Gastrocnemius medialis (tissue), 4 donors: ENCODE measurements at regions not wholly inside any gene's neighbourhood (a gene's known extent, or its start where the extent isn't known, plus 50 kb on each side); places are given as distances from the start of the nearest gene placed in this dataset.

Source experiments
- ATAC-seq, 2 donors: fragments of 150-250 bp; one replicate each; pipeline ENCODE4 v1.9.1; 2016
- DNase-seq, 2 donors: peaks; one replicate each; pipeline ENCODE4 v3.0.0-alpha.2; 2019
- H3K27ac ChIP-seq, 4 donors: fragments of 200-600 bp; sonication (generic); 1 replicate in 1 of 4; 2 replicates in 3 of 4; pipeline ENCODE4 v1.5.1; 2016 to 2018; ENCODE audit warnings: mild to moderate bottlenecking in 2 of 4, moderate library complexity in 1 of 4
- H3K27me3 ChIP-seq, 3 donors: fragments of 200-600 bp; sonication (generic) in 2 of 3; 1 replicate in 1 of 3; 2 replicates in 2 of 3; pipeline versions ENCODE4 v1.5.1 to v1.6.0; 2016 to 2019; ENCODE audit warnings: mild to moderate bottlenecking in 1 of 3, moderate library complexity in 1 of 3
- H3K36me3 ChIP-seq, 2 donors: fragments of 200-600 bp; sonication (generic) in 1 of 2; one replicate each; pipeline ENCODE4 v1.5.1; 2017 to 2018
- H3K4me1 ChIP-seq, 2 donors: fragments of 200-600 bp; sonication (generic) in 1 of 2; one replicate each; pipeline ENCODE4 v1.5.1; 2016 to 2017; ENCODE audit warnings: mild to moderate bottlenecking in 2 of 2
- H3K4me3 ChIP-seq, 4 donors: fragments of 200-600 bp; sonication (generic) in 3 of 4; 1 replicate in 1 of 4; 2 replicates in 3 of 4; pipeline ENCODE4 v1.5.1; 2016 to 2019; ENCODE audit warnings: mild to moderate bottlenecking in 2 of 4
- H3K9me3 ChIP-seq, 3 donors: fragments of 200-600 bp; sonication (generic) in 2 of 3; 1 replicate in 1 of 3; 2 replicates in 2 of 3; pipeline ENCODE4 v1.5.1; 2016 to 2019
- POLR2A ChIP-seq, 2 donors: fragments of 450-650 bp; IDR thresholded peaks; one replicate each; pipeline ENCODE4 v1.6.1; 2017; ENCODE audit warnings: antibody characterized with exemption in 2 of 2, mild to moderate bottlenecking in 2 of 2, moderate library complexity in 2 of 2
- in situ Hi-C, 4 donors: fragments of 200-750 bp; cut with MboI; loops; one replicate each; pipeline versions ENCODE4 v1.15.0 to v1.8.0; 2017; ENCODE audit warnings: low sequenced_read_pairs in 4 of 4
- intact Hi-C: fragments of 100-400 bp; cut with DNase I; formaldehyde crosslinking; loops from one replicate; pipeline ENCODE4 v1.15.1; 2023; ENCODE audit warnings: low total_unique reads
- TF ChIP-seq, protein P1 (sequence below), 5 experiments: fragments of 450-650 bp in 3 of 5; fragments of 200-600 bp in 2 of 5; sonication (generic) in 2 of 5; IDR thresholded peaks in 4 of 5; conservative IDR thresholded peaks in 1 of 5; 1 replicate in 4 of 5; 2 replicates in 1 of 5; pipeline ENCODE4 v1.5.1; 2016 to 2019; ENCODE audit warnings: antibody characterized with exemption in 5 of 5, mild to moderate bottlenecking in 3 of 5, moderate library complexity in 3 of 5

DNA sequence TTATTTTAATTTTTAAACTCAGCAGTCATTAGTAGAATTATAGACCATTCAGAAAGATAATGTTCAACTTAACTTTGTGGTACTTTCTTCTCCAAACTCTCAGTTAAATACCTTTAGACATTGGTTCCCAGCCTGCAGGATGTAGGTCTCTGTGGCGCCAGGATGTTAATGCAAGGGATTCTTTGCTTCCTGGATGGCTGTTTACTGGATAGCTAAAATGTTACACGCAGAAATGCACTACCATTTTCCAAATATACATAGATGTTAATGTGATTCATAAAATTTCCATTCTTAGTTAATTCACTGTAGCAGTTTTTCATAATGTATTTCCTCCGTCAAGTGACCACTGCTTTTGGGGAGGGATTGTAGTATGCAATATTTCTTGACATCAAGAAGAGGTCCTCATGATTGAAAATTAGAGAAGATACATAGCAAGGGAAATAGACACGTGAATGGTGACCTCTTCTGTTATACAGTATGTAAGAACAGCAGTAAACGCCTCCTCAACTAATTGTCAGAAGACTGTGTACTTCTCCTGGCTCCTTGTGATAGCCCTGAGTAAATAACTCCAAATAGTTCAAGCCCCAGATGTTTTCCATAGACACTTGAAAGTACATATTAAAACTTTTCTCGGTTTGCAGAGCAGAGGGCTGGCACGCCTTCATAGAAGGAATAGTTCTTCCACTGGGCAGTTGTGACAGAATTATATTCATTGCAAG is 128.8 kb downstream of the LCA5 start:
- DNase-seq, result no peak
- no peak overlapping the region for H3K27ac ChIP-seq
- H3K4me3 ChIP-seq, result no peak overlapping the region
- no peaks in the 10 kb centered on the region for H3K27me3 ChIP-seq
- TF ChIP-seq POLR2A (IDR thresholded peaks at IDR 0.05), result no peak
- TF ChIP-seq, protein P1, sequence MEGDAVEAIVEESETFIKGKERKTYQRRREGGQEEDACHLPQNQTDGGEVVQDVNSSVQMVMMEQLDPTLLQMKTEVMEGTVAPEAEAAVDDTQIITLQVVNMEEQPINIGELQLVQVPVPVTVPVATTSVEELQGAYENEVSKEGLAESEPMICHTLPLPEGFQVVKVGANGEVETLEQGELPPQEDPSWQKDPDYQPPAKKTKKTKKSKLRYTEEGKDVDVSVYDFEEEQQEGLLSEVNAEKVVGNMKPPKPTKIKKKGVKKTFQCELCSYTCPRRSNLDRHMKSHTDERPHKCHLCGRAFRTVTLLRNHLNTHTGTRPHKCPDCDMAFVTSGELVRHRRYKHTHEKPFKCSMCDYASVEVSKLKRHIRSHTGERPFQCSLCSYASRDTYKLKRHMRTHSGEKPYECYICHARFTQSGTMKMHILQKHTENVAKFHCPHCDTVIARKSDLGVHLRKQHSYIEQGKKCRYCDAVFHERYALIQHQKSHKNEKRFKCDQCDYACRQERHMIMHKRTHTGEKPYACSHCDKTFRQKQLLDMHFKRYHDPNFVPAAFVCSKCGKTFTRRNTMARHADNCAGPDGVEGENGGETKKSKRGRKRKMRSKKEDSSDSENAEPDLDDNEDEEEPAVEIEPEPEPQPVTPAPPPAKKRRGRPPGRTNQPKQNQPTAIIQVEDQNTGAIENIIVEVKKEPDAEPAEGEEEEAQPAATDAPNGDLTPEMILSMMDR (IDR thresholded peaks at IDR 0.05 in 4 of 5, conservative IDR thresholded peaks at IDR 0.05 in 1 of 5), result no peak
- H3K36me3 ChIP-seq, result no peaks in the 10 kb centered on the region
- intact Hi-C loops (no loop called here), in situ Hi-C loops (no loop called here)
- no peak for ATAC-seq
- H3K4me1 ChIP-seq, result no peaks in the 10 kb centered on the region
- no peaks in the 10 kb centered on the region for H3K9me3 ChIP-seq

DNA sequence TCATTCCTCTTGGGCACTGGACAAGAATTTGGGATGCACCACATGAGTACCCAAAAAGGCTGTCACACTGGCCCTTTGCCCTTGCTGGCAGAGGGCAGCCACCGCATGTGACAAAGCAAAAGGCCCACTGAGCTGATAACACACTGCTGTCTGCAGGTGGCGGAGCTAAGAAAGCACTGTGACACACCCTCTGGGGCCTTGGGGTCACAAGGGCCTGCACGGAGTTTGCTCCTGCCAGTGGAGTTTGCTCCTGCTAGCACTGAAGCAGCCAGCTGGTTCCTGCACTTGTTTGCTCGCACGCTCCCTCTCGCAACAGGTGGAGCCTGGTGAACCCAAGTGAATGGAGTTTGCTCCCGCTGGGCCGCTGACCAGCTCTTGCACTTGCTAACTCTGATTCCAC is 132.6 kb downstream of the LCA5 start:
- Histone ChIP-seq H3K36me3 (no peaks in the 10 kb centered on the region), H3K4me3 (no peak overlapping the region), H3K27ac (no peak overlapping the region), H3K4me1 (no peaks in the 10 kb centered on the region), H3K9me3 (no peaks in the 10 kb centered on the region), H3K27me3 (no peaks in the 10 kb centered on the region)
- intact Hi-C loops, result no loop called here
- ATAC-seq (no peak), DNase-seq (no peak)
- in situ Hi-C loops, result no loop called here
- TF ChIP-seq, protein P1 (IDR thresholded peaks at IDR 0.05 in 4 of 5, conservative IDR thresholded peaks at IDR 0.05 in 1 of 5), result no peak
- no peak for TF ChIP-seq POLR2A (IDR thresholded peaks at IDR 0.05)

DNA sequence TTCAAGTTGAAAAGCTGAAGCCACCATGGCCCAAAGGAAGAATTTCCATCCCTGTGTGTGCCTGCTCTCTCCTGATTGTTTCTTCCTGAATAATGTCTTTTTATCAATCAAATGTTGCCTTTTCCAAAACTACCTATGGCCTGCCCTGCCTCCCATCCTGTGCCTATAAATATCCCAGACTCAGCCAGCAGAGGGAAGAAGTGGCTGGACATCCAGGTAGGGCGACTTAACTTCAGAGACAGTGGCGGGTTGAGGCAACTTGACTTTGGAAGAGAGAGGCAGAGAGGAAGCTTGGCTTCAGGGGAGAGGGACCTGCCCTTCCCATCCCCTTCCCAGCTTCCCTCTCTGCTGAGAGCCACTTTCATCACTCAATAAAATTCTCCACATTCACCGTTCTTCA is 133.0 kb downstream of the LCA5 start:
- intact Hi-C loops (no loop called here), in situ Hi-C loops (no loop called here)
- Histone ChIP-seq H3K27ac (no peak overlapping the region), H3K27me3 (no peaks in the 10 kb centered on the region), H3K36me3 (no peaks in the 10 kb centered on the region), H3K4me1 (no peaks in the 10 kb centered on the region), H3K9me3 (no peaks in the 10 kb centered on the region), H3K4me3 (no peak overlapping the region)
- no peak for DNase-seq
- TF ChIP-seq POLR2A (IDR thresholded peaks at IDR 0.05), result no peak
- TF ChIP-seq, protein P1 (IDR thresholded peaks at IDR 0.05 in 4 of 5, conservative IDR thresholded peaks at IDR 0.05 in 1 of 5), result no peak
- no peak for ATAC-seq

DNA sequence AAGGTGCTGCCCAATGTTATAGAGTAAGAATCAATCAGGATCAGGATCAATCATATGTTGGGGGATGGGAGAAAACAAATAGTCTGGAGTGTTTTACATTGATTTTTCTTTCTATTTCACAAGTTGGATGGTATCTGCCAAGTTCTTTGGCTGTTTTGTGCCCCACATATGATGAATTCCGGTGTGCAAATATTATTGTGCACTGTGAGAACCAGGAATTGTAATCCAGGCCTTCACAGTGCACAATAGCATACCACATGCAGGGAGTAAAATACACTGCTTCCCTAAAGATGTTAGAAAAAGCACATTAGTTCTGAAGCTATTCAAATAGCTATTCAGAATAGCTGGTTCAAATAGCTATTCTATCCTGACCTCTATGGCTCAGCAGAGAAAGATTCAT is 133.7 kb downstream of the LCA5 start:
- in situ Hi-C loops, result no loop called here

More for the DNA sequence above, 133.7 kb downstream of the LCA5 start:
- Histone ChIP-seq H3K4me1 (no peaks in the 10 kb centered on the region), H3K27ac (no peak overlapping the region), H3K9me3 (no peaks in the 10 kb centered on the region), H3K27me3 (no peaks in the 10 kb centered on the region), H3K4me3 (no peak overlapping the region), H3K36me3 (no peaks in the 10 kb centered on the region)
- no peak for ATAC-seq
- DNase-seq, result no peak
- TF ChIP-seq, protein P1 (IDR thresholded peaks at IDR 0.05 in 4 of 5, conservative IDR thresholded peaks at IDR 0.05 in 1 of 5), result no peak
- no peak for TF ChIP-seq POLR2A (IDR thresholded peaks at IDR 0.05)
- intact Hi-C loops, result no loop called here
